KMS-11 (cell line): ENCODE measurements at regions not wholly inside any gene's neighbourhood (a gene's known extent, or its start where the extent isn't known, plus 50 kb on each side); places are given as distances from the start of the nearest gene placed in this dataset.

Source experiments
- H2AFZ ChIP-seq: fragments of 200-600 bp; sonication (generic); 2 replicates; pipeline ENCODE4 v1.6.1; 2016; ENCODE audit warnings: antibody characterized with exemption, mixed run types, low read depth
- H3K27ac ChIP-seq: fragments of 200-600 bp; sonication (generic); 2 replicates; pipeline ENCODE4 v1.6.1; 2016; ENCODE audit warnings: mild to moderate bottlenecking, mixed run types
- H3K27me3 ChIP-seq: fragments of 200-600 bp; sonication (generic); 2 replicates; pipeline ENCODE4 v1.6.1; 2017; ENCODE audit warnings: mild to moderate bottlenecking, low read depth, mixed run types, moderate library complexity; ENCODE audit not compliant: insufficient read depth
- H3K36me3 ChIP-seq: fragments of 200-600 bp; sonication (generic); 2 replicates; pipeline ENCODE4 v1.6.1; 2017; ENCODE audit warnings: mild to moderate bottlenecking, mixed run types; ENCODE audit not compliant: insufficient read depth
- H3K4me1 ChIP-seq: fragments of 200-600 bp; sonication (generic); 2 replicates; pipeline ENCODE4 v1.6.1; 2016; ENCODE audit warnings: mild to moderate bottlenecking, low read depth, mixed run types; ENCODE audit not compliant: poor library complexity, severe bottlenecking
- H3K4me2 ChIP-seq: fragments of 200-600 bp; sonication (generic); 2 replicates; pipeline ENCODE4 v1.7.0; 2016; ENCODE audit warnings: mild to moderate bottlenecking, mixed run types
- H3K4me3 ChIP-seq: fragments of 200-600 bp; sonication (generic); IDR thresholded peaks from 2 replicates; pipeline ENCODE4 v1.6.1; 2017; ENCODE audit warnings: low read depth, low read length, mixed read lengths; ENCODE audit not compliant: insufficient read depth
- H3K79me2 ChIP-seq: fragments of 200-600 bp; sonication (generic); 2 replicates; pipeline ENCODE4 v1.6.1; 2016; ENCODE audit warnings: low read depth, mixed run types; ENCODE audit not compliant: insufficient read depth
- H3K9ac ChIP-seq: fragments of 200-600 bp; sonication (generic); 2 replicates; pipeline ENCODE4 v1.6.1; 2016; ENCODE audit warnings: mild to moderate bottlenecking, mixed run types
- H4K20me1 ChIP-seq: fragments of 200-600 bp; sonication (generic); 2 replicates; pipeline ENCODE4 v1.6.1; 2016; ENCODE audit warnings: mild to moderate bottlenecking, mixed run types; ENCODE audit not compliant: insufficient read depth
- TF ChIP-seq, protein P1 (sequence below): fragments of 200-600 bp; sonication (generic); conservative IDR thresholded peaks from 2 replicates; pipeline ENCODE4 v1.6.1; 2017; ENCODE audit warnings: low read depth, mild to moderate bottlenecking, antibody characterized with exemption, low read length, moderate library complexity, mixed read lengths

DNA sequence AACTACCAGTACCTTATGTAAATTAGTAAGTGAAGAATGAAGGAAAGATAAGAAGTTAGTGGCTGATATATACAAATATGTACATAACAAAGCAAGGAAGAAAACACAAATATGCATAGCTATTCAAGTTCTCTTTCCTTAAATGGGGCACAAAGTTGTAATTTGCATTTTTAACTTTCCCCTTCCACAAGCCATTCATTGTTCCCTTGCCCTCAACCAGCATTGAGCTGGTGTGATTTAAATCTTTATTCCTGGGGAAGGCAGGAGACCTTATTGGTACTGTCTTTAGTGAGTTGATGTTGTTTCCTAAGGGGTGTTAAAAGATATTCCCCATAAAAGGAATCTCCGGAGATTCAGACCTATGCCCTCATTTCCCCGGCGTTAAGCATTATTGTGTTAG, 735.3 kb downstream of the PCDH18 start:
- Histone ChIP-seq H4K20me1 (no peaks in the 10 kb centered on the region), H3K4me2 (no peak overlapping the region), H2AFZ (no peak overlapping the region), H3K9ac (no peak overlapping the region), H3K36me3 (no peaks in the 10 kb centered on the region), H3K4me3 (no peak overlapping the region), H3K27me3 (no peaks in the 10 kb centered on the region), H3K79me2 (no peaks in the 10 kb centered on the region), H3K27ac (no peak overlapping the region), H3K4me1 (no peaks in the 10 kb centered on the region)
- TF ChIP-seq, protein P1, sequence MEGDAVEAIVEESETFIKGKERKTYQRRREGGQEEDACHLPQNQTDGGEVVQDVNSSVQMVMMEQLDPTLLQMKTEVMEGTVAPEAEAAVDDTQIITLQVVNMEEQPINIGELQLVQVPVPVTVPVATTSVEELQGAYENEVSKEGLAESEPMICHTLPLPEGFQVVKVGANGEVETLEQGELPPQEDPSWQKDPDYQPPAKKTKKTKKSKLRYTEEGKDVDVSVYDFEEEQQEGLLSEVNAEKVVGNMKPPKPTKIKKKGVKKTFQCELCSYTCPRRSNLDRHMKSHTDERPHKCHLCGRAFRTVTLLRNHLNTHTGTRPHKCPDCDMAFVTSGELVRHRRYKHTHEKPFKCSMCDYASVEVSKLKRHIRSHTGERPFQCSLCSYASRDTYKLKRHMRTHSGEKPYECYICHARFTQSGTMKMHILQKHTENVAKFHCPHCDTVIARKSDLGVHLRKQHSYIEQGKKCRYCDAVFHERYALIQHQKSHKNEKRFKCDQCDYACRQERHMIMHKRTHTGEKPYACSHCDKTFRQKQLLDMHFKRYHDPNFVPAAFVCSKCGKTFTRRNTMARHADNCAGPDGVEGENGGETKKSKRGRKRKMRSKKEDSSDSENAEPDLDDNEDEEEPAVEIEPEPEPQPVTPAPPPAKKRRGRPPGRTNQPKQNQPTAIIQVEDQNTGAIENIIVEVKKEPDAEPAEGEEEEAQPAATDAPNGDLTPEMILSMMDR = no peak

DNA sequence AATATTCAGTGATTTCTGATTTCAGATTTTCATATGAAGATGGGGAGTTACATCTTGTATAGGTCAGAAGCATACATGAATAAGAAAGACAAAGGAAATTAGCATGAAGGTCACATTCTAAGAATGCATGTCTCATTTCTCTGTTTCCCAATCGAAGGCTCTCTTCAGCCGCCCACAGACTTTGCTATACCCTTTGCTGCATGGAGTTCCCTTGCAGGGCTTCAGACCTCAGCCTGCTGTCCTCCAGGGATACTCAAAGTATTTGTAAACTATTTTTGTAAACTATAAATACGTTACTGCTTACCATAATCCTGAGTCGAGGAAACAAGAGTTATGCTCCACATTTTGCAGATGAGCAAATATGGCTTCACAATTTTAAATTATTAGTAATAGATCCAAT, 738.4 kb downstream of the PCDH18 start:
- no peaks in the 10 kb centered on the region for H3K36me3 ChIP-seq
- TF ChIP-seq, protein P1 = no peak
- H3K4me3 ChIP-seq = no peak overlapping the region
- no peak overlapping the region for H2AFZ ChIP-seq
- no peaks in the 10 kb centered on the region for H3K27me3 ChIP-seq
- no peaks in the 10 kb centered on the region for H4K20me1 ChIP-seq
- H3K79me2 ChIP-seq = no peaks in the 10 kb centered on the region
- no peaks in the 10 kb centered on the region for H3K4me1 ChIP-seq
- no peak overlapping the region for H3K27ac ChIP-seq
- H3K4me2 ChIP-seq = no peak overlapping the region
- H3K9ac ChIP-seq = no peak overlapping the region

DNA sequence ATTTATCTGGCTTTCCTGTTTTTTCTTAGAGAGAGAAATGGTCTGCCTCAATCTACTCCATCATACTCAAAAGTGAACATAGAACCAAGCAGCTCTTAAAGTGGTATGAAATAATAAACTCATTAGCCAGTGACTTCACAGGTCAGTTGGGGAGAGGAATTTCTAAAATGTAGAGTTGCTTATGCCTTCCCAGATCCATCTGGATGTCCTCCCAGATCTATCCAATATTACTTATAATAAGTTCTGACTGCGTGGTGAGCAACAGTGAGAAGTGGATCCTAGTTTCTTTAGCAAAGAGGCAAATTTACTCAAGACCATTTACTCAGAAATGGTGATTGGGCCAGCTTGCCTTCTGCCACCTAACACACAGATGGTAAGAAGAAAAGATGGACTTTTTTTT, 748.0 kb downstream of the PCDH18 start:
- H3K79me2 ChIP-seq = no peaks in the 10 kb centered on the region
- no peak overlapping the region for H3K27ac ChIP-seq
- H3K27me3 ChIP-seq = no peaks in the 10 kb centered on the region
- TF ChIP-seq, protein P1 = no peak
- H3K4me1 ChIP-seq = no peaks in the 10 kb centered on the region
- no peak overlapping the region for H2AFZ ChIP-seq
- H3K9ac ChIP-seq = no peak overlapping the region
- no peak overlapping the region for H3K4me2 ChIP-seq
- H4K20me1 ChIP-seq = no peaks in the 10 kb centered on the region
- no peaks in the 10 kb centered on the region for H3K36me3 ChIP-seq
- H3K4me3 ChIP-seq = no peak overlapping the region

DNA sequence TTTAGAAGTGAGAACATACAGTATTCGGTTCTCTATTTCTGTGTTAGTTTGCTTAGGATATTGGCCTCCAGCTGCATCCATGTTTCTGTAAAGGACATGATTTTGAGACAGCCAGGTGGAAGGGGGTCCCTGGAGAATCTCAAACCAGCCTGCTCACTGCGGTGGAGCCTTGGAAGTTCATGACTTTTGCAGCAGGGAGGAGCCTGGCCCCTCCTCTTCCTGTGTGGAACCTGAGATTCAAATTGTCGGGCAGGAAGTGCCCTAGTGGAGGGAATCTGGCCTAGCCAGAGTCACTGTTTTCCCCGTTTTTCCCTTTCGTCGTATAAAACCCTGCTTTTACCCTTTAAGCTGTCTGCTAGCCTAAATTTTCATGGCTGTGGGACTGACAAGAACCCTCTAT, 762.6 kb downstream of the PCDH18 start:
- Histone ChIP-seq H3K4me2 (no peak overlapping the region), H3K4me1 (no peaks in the 10 kb centered on the region), H4K20me1 (no peaks in the 10 kb centered on the region), H3K27ac (no peak overlapping the region), H3K27me3 (no peaks in the 10 kb centered on the region), H3K36me3 (no peaks in the 10 kb centered on the region), H3K79me2 (no peaks in the 10 kb centered on the region), H2AFZ (0 out of 2 replicates have a peak overlapping the region, but pooled peaks have one; percentile 5), H3K4me3 (no peak overlapping the region), H3K9ac (no peak overlapping the region)
- TF ChIP-seq, protein P1 = no peak

DNA sequence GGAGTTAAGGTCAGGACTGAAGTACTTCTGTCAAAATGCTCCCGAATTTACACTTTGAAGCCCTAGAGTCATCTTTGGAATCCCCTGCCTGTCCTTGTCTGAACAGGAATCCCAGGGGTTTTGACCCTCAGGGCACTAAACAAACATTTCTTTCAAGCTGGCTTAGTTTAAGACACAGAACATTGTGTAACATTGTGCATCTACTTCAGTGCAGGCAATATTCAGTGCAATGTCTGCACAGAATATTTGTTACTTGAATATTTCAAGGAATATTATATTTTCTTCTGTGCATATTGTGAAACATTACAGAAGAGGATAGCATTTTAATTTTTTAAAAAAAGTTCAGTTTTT, 763.4 kb downstream of the PCDH18 start:
- H3K4me3 ChIP-seq = no peak overlapping the region
- H3K27me3 ChIP-seq = no peaks in the 10 kb centered on the region
- no peaks in the 10 kb centered on the region for H3K36me3 ChIP-seq
- no peak overlapping the region for H3K9ac ChIP-seq
- H3K79me2 ChIP-seq = no peaks in the 10 kb centered on the region
- H3K27ac ChIP-seq = no peak overlapping the region
- H3K4me2 ChIP-seq = no peak overlapping the region
- no peak overlapping the region for H2AFZ ChIP-seq
- H3K4me1 ChIP-seq = no peaks in the 10 kb centered on the region
- H4K20me1 ChIP-seq = no peaks in the 10 kb centered on the region
- TF ChIP-seq, protein P1 = no peak
